ENCODE measurements at regions not wholly inside any gene's neighbourhood (a gene's known extent, or its start where the extent isn't known, plus 50 kb on each side); places are given as distances from the start of the nearest gene placed in this dataset.

DNA sequence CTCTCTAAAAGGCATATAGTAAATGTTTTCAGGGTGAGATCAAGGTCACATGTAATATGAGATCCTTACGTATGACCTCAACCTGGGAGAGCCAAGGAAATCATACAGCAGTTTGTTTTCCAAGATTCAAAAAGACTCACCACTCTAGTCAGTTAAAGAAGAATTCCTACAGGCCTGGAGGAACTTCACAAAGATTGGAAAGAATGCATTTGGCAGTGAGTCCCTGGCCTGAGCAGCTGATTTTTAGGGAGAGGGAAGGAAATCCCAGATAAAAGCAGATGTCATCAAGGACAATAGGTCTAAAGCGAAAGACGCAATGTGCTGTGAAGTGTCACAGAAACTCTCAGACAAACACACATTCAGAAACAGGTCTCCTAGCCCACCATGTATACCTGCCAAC, 424.0 kb upstream of the ZNF462 start:
- H3K36me3 ChIP-seq, result no peaks in the 10 kb centered on the region
- WGBS, 2 donors, result 46 to 56% methylated on average over 3 of the region's 3 CpGs
- no peaks in the 10 kb centered on the region for H3K27me3 ChIP-seq
- no peak for DNase-seq (ENCODE audit: low spot score in 2 of 2)
- H3K4me3 ChIP-seq, result no peak overlapping the region
- no peaks in the 10 kb centered on the region for H3K9me3 ChIP-seq
- H3K4me1 ChIP-seq, result peaks cover 0 to 8% (median 0%) of the 10 kb centered on the region in 4 donors
- H3K27ac ChIP-seq, result no peak overlapping the region
- TF ChIP-seq, protein P1, sequence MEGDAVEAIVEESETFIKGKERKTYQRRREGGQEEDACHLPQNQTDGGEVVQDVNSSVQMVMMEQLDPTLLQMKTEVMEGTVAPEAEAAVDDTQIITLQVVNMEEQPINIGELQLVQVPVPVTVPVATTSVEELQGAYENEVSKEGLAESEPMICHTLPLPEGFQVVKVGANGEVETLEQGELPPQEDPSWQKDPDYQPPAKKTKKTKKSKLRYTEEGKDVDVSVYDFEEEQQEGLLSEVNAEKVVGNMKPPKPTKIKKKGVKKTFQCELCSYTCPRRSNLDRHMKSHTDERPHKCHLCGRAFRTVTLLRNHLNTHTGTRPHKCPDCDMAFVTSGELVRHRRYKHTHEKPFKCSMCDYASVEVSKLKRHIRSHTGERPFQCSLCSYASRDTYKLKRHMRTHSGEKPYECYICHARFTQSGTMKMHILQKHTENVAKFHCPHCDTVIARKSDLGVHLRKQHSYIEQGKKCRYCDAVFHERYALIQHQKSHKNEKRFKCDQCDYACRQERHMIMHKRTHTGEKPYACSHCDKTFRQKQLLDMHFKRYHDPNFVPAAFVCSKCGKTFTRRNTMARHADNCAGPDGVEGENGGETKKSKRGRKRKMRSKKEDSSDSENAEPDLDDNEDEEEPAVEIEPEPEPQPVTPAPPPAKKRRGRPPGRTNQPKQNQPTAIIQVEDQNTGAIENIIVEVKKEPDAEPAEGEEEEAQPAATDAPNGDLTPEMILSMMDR (IDR thresholded peaks at IDR 0.05), result no peak
- TF ChIP-seq EP300 (IDR thresholded peaks at IDR 0.05), result no peak
- no peak for TF ChIP-seq POLR2A (IDR thresholded peaks at IDR 0.05)

DNA sequence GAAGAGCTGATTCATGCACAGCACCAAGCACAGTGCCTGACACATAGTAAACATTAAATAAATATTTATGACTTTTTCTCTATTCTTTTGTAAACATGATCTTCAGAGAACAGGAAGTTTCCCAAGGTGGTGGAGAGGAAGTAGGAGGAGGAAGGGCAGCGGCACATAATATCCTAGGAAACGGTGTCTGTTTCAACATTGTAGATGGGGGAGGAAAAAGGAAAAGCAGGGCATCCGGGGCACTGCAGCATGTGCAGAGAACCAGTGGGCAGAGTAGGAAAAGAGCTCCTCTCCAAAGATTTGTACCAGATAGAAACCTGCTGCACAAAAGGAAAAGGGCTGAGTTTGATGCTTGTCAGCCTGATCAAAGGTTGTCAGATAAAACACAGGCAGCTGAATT, 421.7 kb upstream of the ZNF462 start:
- WGBS, 2 donors, result 70 to 76% methylated on average over 3 of the region's 3 CpGs
- H3K27me3 ChIP-seq, result no peaks in the 10 kb centered on the region
- H3K9me3 ChIP-seq, result no peaks in the 10 kb centered on the region
- no peak overlapping the region for H3K4me3 ChIP-seq
- TF ChIP-seq EP300 (IDR thresholded peaks at IDR 0.05) (no peak), POLR2A (IDR thresholded peaks at IDR 0.05) (no peak)
- TF ChIP-seq, protein P1 (IDR thresholded peaks at IDR 0.05), result no peak
- H3K36me3 ChIP-seq, result no peaks in the 10 kb centered on the region
- H3K4me1 ChIP-seq, result peaks cover 0 to 8% (median 0%) of the 10 kb centered on the region in 4 donors
- no peak for DNase-seq (ENCODE audit: low spot score in 2 of 2)
- H3K27ac ChIP-seq, result no peak overlapping the region

DNA sequence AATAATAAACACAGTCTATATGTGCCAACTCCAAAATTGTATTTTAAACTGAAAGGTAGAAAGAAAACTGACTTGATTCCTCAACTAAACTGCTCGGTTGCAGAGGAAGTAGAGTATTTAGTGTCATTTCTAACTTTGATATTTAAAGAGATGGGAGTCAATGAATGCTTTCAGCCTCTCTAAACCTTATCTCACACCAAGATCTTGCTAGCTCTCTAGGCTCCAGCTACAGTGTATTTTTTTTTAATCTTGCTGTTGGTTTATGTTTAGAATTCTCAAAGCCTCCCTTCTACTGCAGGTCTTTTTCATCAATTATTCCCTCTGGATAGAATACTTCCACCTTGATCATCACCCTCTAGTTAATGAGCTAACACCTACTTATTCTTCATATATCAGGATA, 419.4 kb upstream of the ZNF462 start:
- TF ChIP-seq EP300 (IDR thresholded peaks at IDR 0.05) (no peak), POLR2A (IDR thresholded peaks at IDR 0.05) (no peak)
- TF ChIP-seq, protein P1 (IDR thresholded peaks at IDR 0.05), result no peak
- H3K27ac ChIP-seq, result no peak overlapping the region
- H3K9me3 ChIP-seq, result no peaks in the 10 kb centered on the region
- H3K27me3 ChIP-seq, result no peaks in the 10 kb centered on the region
- no peak overlapping the region for H3K4me3 ChIP-seq
- H3K4me1 ChIP-seq, result peaks cover 0 to 8% (median 0%) of the 10 kb centered on the region in 4 donors
- no peak for DNase-seq (ENCODE audit: low spot score in 2 of 2)
- H3K36me3 ChIP-seq, result no peaks in the 10 kb centered on the region
- 56 to 62% methylated on average over 1 of the region's 1 CpG for WGBS, 2 donors

DNA sequence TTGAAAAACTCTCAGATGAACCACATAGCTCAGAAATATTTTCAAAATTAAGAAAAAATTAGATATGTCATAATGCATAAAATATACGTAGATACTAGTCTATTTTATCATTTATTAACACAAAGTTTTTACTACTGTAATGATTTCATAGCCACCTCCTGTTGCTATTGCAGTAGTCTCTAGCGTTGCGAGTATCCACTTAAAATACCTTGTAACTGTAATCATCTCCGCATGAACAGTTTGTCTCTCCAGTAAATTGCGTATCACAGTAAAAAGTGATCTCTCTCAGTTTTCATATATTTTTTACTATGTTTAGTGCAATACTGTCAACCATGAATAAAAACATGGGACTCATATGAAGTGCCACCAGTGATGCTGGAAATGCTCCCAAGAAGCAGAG, 417.9 kb upstream of the ZNF462 start:
- no peak overlapping the region for H3K27ac ChIP-seq
- no peak overlapping the region for H3K4me3 ChIP-seq
- no peaks in the 10 kb centered on the region for H3K4me1 ChIP-seq
- no peaks in the 10 kb centered on the region for H3K27me3 ChIP-seq
- DNase-seq (ENCODE audit: low spot score in 2 of 2), result no peak
- 95 to 98% methylated on average over 5 of the region's 5 CpGs for WGBS, 2 donors
- no peaks in the 10 kb centered on the region for H3K9me3 ChIP-seq
- no peak for TF ChIP-seq EP300 (IDR thresholded peaks at IDR 0.05)
- TF ChIP-seq POLR2A (IDR thresholded peaks at IDR 0.05), result no peak
- TF ChIP-seq, protein P1 (IDR thresholded peaks at IDR 0.05), result no peak
- no peaks in the 10 kb centered on the region for H3K36me3 ChIP-seq

DNA sequence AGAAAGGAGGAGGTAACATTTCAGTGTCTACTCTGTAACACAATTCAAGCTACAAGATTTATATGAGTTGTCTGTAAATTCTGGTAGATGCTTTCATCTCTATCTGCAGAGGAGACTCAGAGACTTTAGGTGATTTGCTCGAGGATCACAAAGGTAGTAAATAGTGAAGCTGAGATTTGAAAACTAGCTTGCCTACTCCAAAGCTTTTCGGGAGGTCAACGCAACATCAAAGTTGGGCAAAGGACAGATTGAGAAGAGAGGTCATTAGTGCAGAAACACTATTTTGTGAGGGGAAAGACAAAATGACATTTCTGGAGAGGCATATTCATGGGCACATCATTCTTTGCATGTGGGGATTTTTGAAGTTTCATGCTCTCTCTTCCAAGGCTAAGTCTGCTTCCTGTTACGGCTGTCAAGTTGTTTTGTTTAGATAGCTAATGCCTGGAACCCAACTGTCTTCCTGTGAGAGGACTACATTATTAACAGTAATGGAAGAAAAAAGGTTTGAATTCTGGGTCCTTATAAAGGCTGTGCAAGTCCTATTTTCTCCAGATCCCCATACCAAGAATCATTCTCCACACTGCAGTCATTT, 413.5 kb upstream of the ZNF462 start:
- Histone ChIP-seq H3K4me1 (no peaks in the 10 kb centered on the region), H3K27ac (no peak overlapping the region), H3K36me3 (no peaks in the 10 kb centered on the region), H3K4me3 (no peak overlapping the region), H3K27me3 (no peaks in the 10 kb centered on the region), H3K9me3 (no peaks in the 10 kb centered on the region)
- no peak for DNase-seq (ENCODE audit: low spot score in 2 of 2)
- whole genome bisulfite sequencing, 2 donors, result 80 to 86% methylated on average over 4 of the region's 4 CpGs
- TF ChIP-seq EP300 (IDR thresholded peaks at IDR 0.05) (no peak), POLR2A (IDR thresholded peaks at IDR 0.05) (no peak)
- TF ChIP-seq, protein P1 (IDR thresholded peaks at IDR 0.05), result no peak
